GM21526 (cell line): ENCODE measurements at regions not wholly inside any gene's neighbourhood (a gene's known extent, or its start where the extent isn't known, plus 50 kb on each side); places are given as distances from the start of the nearest gene placed in this dataset.

Experiments used
- ATAC-seq: cut with Tn5 transposase; IDR thresholded peaks from one replicate; pipeline ENCODE4 v1.9.1; 2021; ENCODE audit warnings: moderate library complexity; ENCODE audit not compliant: unreplicated experiment, low FRiP score

GRCh38 chr15:85974348-85974705, 105.3 kb upstream of the AGBL1 start:
- ATAC-seq = no peak

GRCh38 chr15:85974742-85975141, 104.9 kb upstream of the AGBL1 start:
- ATAC-seq = no peak

GRCh38 chr15:85976102-85976501, 103.6 kb upstream of the AGBL1 start:
- ATAC-seq = no peak

GRCh38 chr15:85976986-85977385, 102.7 kb upstream of the AGBL1 start:
- no peak for ATAC-seq

- no peak for ATAC-seq
Measured at GRCh38 chr15:85977586-85977985, 102.1 kb upstream of the AGBL1 start.

- no peak for ATAC-seq
Measured at GRCh38 chr15:85979929-85980328, 99.7 kb upstream of the AGBL1 start.

GRCh38 chr15:85980946-85981345, 98.7 kb upstream of the AGBL1 start:
- no peak for ATAC-seq

GRCh38 chr15:85984241-85984640, 95.4 kb upstream of the AGBL1 start:
- no peak for ATAC-seq

- ATAC-seq = no peak
Measured at GRCh38 chr15:85986116-85986515, 93.6 kb upstream of the AGBL1 start.

- ATAC-seq = no peak
Measured at GRCh38 chr15:85986741-85987140, 92.9 kb upstream of the AGBL1 start.

- ATAC-seq = no peak
Measured at GRCh38 chr15:85988741-85989140, 90.9 kb upstream of the AGBL1 start.

- ATAC-seq = no peak
Measured at GRCh38 chr15:85992224-85992623, 87.4 kb upstream of the AGBL1 start.

- no peak for ATAC-seq
Measured at GRCh38 chr15:85993116-85993515, 86.6 kb upstream of the AGBL1 start.

GRCh38 chr15:85997618-85998017, 82.1 kb upstream of the AGBL1 start:
- no peak for ATAC-seq

GRCh38 chr15:85999658-86000057, 80.0 kb upstream of the AGBL1 start:
- ATAC-seq = no peak

- no peak for ATAC-seq
Measured at GRCh38 chr15:86001200-86001599, 78.5 kb upstream of the AGBL1 start.

- no peak for ATAC-seq
Measured at GRCh38 chr15:86002444-86002843, 77.2 kb upstream of the AGBL1 start.

- ATAC-seq = no peak
Measured at GRCh38 chr15:86004061-86004460, 75.6 kb upstream of the AGBL1 start.

GRCh38 chr15:86006546-86006945, 73.1 kb upstream of the AGBL1 start:
- no peak for ATAC-seq

- no peak for ATAC-seq
Measured at GRCh38 chr15:86009727-86010126, 69.9 kb upstream of the AGBL1 start.

GRCh38 chr15:86010398-86010797, 69.3 kb upstream of the AGBL1 start:
- no peak for ATAC-seq

- no peak for ATAC-seq
Measured at GRCh38 chr15:86010891-86011290, 68.8 kb upstream of the AGBL1 start.

- ATAC-seq = no peak
Measured at GRCh38 chr15:86014016-86014415, 65.7 kb upstream of the AGBL1 start.

- no peak for ATAC-seq
Measured at GRCh38 chr15:86016750-86017149, 62.9 kb upstream of the AGBL1 start.
